Fibroblast of lung (primary cell): ENCODE measurements at regions not wholly inside any gene's neighbourhood (a gene's known extent, or its start where the extent isn't known, plus 50 kb on each side); places are given as distances from the start of the nearest gene placed in this dataset.

Experiments used
- CTCF ChIP-seq, 2 donors: IDR thresholded peaks in 1 of 2; conservative IDR thresholded peaks in 1 of 2; 1 replicate in 1 of 2; 2 replicates in 1 of 2; pipeline ENCODE4 v1.5.1; 2011 to 2012; ENCODE audit warnings: low read length in 2 of 2, control low read depth in 1 of 2, inconsistent platforms in 1 of 2, low read depth in 1 of 2, mild to moderate bottlenecking in 1 of 2
- EZH2 ChIP-seq: IDR thresholded peaks from 2 replicates; pipeline ENCODE4 v1.5.1; 2012; ENCODE audit warnings: low read length, control low read depth, mild to moderate bottlenecking; ENCODE audit errors: missing control alignments

DNA sequence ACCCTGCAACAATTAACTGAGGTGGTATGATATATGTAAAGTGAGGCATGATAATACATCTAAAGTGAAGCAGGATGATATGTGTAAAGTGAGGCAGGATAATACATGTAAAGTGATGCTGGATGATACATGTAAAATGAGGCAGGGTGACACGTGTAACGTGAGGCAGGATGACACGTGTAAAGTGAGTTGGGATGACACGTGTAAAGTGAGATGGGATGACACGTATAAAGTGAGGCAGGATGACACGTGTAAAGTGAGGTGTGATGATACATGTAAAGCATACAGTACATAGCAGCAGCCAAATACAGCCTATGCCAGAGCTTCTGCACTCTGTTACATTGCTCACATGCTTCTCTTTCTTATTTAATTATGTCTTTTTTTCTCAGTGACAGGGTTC, 184.4 kb upstream of the FOXF1 start:
- TF ChIP-seq CTCF (conservative IDR thresholded peaks at IDR 0.05 in 1 of 2, IDR thresholded peaks at IDR 0.05 in 1 of 2; ENCODE audit: low read depth in 1 of 2, low read length in 2 of 2) (no peak), EZH2 (no peak)
